HG03097 (cell line): ENCODE measurements at regions not wholly inside any gene's neighbourhood (a gene's known extent, or its start where the extent isn't known, plus 50 kb on each side); places are given as distances from the start of the nearest gene placed in this dataset.
"Not testable (repeated sequence)": the region's sequence is repeated elsewhere in the genome, so short reads cannot be mapped to it uniquely, and the experiment has no call there.

Experiments
- ATAC-seq: cut with Tn5 transposase; IDR thresholded peaks from one replicate; pipeline ENCODE4 v1.9.1; 2021; ENCODE audit not compliant: unreplicated experiment, low FRiP score

DNA sequence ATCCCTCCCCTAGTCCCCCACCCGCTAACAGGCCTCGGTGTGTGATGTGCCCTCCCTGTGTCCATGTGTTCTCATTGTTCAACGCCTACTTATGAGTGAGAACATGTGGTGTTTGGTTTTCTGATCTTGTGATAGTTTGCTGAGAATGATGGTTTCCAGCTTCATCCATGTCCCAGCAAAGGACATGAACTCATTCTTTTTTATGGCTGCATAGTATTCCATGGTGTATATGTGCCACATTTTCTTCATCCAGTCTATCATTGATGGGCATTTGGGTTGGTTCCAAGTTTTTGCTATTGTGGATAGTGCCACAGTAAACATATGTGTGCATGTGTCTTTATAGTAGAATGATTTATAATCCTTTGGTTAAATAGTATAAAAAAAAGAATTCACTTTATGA lies 380.9 kb upstream of the ST8SIA4 start:
- ATAC-seq = not testable (repeated sequence)

DNA sequence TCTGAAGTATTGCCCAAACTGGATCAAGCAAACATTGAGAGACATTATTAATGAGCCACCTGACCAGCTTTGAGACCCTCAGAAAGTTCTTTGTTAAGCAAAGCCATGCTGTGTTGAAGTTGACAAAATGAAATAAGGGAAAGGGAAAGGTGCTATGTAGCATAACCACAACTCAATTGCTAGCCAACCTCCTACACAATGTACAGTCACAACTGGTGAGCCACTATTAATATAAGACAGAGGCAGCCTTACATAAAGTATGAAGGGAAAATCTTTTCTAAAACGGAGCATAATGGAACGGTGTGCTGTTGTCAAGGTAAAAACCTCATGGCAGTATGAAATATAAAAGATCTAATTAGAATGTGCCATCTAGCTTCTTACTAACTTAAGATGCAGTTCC lies 375.8 kb upstream of the ST8SIA4 start:
- no peak for ATAC-seq

DNA sequence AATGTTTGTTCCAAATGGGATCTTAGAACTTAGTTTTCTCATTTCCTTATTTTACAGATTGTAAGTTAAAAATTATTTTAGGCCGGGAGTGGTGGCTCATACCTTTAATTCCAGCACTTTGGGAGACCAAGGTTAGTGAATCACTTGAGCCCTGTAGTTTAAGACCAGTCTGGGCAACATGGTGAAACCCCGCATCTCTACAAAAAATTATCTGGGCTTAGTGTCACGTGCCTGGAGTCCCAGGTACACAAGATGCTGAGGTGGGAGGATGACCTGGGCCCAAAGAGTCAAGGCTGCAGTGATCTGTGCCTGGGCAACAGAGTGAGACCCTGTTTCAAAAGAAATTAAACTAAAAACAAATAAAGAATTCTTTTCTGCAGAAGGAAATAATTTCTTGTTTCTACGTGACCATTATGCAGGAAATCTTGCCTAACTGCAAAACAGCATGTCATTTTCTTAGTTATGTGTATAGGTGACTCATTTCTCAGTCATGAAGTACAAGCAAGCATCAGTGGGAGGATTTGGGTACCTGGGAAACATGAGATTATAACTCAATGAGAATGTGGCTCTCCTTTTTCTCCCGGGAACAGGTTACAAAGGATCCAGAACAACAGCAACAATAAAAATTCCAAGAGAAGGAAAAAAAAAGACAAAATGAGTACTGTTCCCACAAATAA lies 375.1 kb upstream of the ST8SIA4 start:
- no peak for ATAC-seq

DNA sequence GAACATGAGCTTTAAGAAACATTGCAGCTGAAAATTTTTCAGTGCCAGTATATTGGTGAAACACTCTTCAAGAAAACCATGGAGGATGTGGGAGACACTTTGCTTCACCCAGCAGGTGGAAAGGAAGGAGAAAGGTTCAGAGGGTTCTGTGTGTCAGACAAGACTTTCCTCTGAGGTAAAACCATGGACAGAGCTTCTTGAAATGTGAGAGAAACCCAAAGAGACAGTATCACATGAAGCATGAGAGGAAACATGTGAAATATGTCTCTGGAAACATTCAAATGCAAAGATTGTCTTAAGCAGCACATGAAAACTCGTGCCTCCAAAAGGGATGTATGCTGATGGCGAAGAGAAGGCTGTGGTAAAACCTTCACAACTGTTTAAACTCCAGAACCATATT lies 368.9 kb upstream of the ST8SIA4 start:
- ATAC-seq = no peak

DNA sequence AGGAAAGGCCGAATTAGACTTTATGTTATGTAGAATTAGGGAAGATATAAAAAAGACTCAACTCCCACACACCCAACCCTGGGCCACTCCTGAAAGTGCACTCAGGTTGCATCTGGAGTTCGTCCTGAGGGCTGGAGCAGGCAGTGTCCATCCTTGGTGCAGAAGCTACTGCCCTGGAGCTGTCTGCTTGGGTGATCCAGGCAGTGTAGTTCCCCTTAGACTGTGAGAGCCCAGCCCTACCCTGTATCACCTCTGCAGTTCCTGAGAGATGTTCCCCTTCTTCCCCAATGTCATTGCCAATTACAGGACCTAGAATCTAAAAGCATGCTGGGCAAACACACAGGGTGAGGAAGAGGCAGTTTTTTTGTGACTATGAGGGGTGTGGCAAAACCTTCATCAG lies 368.3 kb upstream of the ST8SIA4 start:
- no peak for ATAC-seq

DNA sequence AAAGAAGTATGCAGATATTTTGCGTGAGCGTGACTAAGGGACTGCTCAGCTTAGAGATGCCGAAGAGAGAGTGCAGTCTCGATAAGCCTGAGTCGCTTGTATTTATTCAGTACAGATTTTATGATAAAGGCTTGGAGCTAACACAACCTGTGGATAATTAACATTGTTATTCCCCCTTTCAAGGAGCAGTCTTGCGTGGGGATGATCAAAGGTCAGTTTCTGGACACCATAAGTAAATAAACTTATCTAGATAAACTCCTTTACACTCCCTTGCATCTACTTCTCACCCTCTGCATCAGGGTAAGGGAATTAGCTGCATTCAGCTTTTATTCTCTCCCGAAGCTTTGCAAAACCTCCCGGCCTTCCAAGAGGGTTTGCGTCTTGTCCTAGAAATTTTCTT lies 357.8 kb upstream of the ST8SIA4 start:
- no peak for ATAC-seq

DNA sequence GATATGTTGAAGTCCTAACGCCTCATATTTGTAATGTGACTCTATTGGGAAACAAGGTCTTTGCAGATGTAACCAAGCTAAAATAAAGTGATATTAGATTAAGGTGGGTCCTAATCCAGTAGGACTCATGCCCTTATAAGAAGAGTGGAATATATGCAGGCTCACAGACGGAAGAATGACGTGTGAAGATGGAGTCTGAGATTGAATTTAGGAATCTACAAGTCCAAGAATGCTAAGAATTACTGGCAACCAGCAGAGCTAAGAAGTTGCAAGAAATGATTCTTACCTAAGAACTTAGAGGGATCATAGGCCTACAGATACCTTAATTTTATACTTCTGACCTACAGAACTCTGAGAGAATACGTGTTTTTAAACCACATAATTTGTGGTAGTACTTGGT lies 350.0 kb upstream of the ST8SIA4 start:
- no peak for ATAC-seq

DNA sequence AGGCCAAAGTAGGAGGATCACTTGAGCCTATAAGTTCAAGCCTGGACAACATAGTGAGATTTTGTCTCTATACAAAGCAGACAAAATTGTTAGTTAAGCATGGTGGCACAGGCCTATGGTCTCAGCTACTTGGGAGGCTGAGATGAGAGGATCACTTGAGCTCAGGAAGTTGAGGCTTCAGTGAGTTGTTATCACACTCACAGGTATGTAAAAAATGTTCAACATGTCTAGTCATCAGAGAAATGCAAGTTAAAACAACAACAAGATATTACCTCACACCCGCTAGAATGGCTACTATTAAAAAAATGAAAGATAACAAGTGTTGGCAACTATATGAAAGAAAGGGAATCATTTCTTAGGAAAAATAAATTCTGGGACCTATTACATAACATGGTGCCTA lies 341.5 kb upstream of the ST8SIA4 start:
- no peak for ATAC-seq

DNA sequence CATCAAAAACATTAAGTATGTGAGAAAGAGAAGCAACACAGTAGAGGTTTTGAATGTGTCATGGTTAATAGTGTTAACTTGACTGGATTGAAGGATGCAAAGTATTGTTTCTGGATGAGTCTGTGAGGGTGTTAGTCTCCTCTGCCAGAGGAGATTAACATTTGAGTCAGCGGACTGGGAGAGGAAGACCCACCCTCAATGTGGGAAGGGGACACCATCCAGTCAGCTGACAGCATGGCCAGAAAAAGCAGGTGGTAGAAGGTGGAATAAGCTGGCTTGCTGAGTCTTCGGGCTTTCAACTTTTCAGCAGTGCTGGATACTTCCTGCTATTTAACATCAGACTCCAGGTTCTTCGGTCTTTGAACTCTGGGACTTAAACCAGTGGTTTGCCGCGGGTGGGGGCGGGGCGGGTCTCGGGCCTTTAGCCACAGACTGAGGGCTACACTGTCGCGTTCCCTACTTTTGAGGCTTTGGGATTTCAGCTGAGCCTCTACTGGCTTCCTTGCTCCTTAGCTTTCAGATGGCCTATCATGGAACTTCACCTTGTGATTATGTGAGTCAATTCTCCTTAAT lies 309.9 kb upstream of the ST8SIA4 start:
- no peak for ATAC-seq

DNA sequence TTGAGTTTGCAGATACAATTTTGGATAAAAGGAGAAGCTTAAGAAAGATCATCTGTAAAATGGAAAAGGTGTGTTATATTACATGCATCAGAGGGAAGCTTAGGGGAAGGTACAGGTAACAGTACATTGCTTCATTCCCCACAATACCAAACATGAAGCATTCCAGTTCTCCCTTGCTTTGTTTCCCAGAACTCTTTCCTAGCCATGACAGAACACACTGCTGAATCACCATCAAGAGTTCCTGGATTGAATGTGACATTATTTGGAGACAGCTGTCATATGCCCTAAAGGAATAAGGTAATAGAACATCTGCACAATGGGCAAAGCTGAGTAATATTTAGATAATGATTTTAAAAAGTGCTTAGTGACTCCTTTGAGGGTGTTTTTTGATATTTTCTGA lies 303.5 kb upstream of the ST8SIA4 start:
- no peak for ATAC-seq

DNA sequence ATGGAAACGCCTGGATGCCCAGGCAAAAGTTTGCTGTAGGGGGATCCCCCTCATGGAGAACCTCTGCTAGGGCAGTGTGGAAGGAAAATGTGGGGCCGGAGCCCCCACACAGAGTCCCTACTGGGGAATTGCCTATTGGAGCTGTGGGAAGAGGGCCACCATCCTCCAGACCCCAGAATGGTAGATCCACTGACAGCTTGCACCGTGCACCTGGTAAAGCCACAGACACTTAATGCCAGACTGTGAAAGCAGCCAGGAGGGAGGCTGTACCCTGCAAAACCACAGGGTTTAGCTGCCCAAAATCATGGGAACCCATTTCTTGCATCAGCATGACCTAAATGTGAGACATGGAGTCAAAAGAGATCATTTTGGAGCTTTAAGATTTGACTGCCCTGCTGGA lies 302.0 kb upstream of the ST8SIA4 start:
- not testable (repeated sequence) for ATAC-seq

DNA sequence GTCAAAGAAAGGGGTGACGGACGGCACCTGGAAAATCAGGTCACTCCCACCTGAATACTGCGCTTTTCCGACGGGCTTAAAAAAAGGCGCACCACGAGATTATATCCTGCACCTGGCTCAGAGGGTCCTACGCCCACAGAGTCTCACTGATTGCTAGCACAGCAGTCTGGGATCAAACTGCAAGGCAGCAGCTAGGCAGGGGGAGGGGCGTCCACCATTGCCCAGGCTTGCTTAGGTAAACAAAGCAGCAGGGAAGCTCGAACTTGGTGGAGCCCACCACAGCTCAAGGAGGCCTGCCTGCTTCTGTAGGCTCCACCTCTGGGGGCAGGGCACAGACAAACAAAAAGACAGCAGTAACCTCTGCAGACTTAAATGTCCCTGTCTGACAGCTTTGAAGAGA lies 277.3 kb upstream of the ST8SIA4 start:
- not testable (repeated sequence) for ATAC-seq

DNA sequence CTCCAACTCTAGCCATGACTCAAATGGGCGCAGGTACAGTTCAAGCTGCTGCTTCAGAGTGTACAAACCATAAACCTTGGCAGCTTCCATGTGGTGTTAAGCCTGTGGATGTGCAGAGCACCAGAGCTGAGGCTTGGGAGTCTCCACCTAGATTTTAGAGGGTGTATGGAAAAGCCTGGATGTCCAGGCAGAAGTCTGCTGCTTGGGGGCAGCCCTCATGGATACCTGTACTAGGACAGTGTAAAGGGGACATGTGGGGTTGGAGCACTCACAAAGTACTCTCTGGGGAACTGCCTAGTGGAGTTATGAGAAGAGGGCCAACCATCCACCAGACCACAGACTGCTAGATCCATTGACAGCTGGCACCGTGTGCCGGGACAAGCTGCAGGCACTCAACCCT lies 273.5 kb upstream of the ST8SIA4 start:
- no peak for ATAC-seq

DNA sequence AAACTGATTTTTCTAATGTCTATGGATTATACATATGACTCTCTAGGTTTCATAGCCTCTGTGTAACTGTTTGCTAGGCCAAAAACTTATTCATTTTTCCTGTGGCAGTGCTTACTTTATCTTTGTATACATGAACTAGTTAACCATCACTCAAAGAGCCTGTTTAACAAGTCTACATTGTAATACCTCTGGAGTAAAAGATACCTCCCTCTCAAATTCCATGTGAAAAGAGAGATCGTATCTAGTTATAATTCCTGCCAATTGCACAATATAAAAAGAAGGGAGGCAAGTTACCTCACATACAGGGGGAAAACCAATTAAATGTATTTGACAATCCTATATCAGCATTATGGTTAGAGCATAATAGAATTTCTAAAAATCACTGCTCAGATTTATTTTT lies 271.9 kb upstream of the ST8SIA4 start:
- ATAC-seq = no peak

DNA sequence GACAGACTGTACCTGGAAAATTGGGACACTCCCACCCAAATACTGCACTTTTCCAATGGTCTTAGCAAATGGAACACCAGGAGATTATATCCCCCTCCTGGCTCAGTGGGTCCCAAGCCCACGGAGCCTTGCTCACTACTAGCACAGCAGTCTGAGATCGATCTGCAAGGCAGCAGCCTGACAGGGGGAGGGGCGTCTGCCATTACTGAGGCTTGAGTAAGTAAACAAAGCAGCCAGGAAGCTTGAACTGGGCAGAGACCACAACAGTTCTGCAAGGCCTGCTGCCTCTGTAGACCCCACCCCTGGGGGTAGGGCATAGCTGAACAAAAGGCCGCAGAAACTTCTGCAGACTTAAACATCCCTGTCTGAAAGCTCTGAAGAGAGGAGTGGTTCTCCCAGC lies 260.0 kb upstream of the ST8SIA4 start:
- ATAC-seq = no peak

DNA sequence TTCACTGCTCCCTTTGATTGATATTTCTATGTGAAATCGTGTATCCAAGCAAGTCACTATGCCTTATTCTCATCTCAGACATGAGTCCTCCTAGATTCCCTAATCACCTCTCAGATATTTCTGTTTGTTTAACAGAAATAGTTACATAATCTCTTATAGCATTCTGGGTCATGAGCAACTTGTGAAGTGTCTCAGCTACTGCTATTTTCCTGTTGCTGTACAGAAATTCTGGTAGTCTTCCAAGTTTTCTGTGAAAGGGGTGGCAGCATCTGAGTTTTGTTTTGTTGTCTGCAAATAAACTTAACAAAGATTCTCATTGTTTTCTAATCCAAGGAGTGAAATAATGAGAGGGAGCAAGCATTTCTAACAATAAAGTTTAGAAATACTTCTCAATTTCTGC lies 256.9 kb upstream of the ST8SIA4 start:
- no peak for ATAC-seq

DNA sequence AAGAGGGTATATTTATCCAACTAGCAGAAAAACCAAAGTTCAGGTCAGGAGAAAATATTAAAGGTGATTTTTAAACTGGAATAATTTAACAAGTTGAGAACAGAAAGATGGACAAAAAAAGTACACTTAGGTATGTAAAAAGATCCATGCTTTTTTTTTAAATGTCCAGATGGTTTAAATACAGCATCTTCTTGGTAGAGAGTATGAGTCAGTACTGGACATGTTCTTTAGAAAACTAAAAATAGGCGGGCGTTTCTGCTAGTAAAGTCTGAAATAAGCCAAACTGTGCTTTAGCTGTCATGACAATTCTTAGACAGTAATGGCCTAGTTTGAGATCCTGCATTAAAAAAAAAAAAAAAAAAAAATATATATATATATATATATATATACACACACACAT lies 255.9 kb upstream of the ST8SIA4 start:
- ATAC-seq = no peak

DNA sequence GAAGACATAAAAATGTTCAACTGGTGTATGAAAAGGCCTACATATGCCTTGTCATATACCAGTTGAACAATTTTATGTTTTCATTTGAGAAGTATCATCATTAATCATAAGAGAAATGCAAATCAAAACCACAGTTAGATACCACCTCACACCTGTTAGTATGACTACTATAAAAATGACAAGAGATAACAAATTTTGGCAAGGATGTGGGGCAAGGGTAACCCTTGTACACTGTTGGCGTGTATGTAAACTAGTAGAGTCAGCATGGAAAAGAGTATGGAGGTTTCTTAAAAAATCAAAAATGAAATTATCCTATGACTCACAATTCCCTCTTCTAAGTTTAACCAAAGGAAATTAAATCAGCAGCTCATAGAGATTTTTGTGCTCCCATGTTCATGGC lies 250.4 kb upstream of the ST8SIA4 start:
- no peak for ATAC-seq

DNA sequence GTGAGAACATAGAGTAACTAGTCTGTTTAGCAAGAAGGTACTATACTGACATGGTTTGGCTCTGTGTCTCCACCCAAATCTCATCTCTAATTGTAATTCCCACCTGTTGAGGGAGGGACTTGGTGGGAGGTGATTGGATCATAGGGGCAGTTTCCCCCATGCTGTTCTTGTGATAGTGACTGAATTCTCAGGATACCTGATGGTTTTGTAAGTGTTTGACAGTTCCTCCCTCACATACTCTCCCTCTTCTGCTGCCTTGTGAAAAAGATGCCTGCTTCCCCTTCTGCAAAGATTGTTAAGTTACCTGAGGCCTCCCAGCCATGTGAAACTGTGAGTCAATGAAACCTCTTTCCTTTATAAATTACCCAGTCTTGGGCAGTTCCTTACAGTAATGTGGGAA lies 240.4 kb upstream of the ST8SIA4 start:
- ATAC-seq = no peak

DNA sequence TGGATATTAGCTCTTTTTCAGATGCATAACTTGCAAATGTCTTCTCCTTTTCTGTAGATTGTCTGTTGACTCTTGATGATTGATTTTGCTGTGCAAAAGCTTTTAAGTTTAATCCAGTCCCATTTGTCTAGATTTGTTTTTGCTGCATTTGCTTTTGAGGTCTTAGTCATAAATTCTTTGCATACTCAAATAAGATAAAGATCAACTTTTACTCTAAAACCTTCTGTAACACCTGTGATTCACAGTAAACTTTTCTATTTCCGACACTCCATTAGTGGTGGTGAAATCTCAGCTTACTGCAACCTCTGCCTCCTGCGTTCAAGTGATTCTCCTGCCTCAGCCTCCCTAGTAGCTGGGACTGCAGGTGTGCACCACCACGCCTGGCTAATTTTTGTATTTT lies 239.0 kb upstream of the ST8SIA4 start:
- no peak for ATAC-seq

DNA sequence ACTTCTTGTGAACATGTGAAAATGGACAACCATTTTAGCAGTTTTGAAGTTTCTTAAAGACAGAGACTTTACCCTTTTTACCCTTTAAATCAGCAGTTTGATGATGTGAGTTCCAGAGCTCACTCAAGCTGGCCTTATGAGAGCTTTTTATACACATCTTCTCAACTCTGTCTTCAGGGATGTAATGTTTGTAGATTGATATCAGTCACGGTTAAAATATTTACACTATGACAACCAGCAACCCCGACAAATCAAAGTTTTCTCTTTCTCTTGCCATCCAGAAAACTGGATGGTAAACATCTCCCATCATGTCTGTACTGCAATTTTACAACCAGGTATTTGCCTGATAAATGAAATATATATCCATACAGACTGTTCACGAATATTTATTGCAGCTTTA lies 233.4 kb upstream of the ST8SIA4 start:
- ATAC-seq = no peak

DNA sequence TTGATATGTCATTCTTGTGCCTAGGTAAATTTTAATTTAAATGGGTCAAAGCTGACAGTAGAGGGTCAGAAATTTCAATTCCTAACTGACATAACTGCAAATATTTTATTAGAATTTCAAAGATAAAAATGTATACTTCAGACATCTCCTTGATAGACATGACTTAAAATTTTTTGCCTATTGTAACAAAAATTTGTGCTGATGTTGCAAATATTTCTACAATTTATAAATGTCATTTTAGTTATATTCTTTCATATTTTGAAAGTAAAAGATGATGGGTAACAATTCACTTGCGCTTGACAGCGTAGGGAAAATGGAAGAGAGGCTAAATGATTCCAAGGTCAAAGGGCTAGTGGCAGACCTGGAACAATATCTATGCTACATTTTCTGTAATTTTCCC lies 220.3 kb upstream of the ST8SIA4 start:
- ATAC-seq = no peak

DNA sequence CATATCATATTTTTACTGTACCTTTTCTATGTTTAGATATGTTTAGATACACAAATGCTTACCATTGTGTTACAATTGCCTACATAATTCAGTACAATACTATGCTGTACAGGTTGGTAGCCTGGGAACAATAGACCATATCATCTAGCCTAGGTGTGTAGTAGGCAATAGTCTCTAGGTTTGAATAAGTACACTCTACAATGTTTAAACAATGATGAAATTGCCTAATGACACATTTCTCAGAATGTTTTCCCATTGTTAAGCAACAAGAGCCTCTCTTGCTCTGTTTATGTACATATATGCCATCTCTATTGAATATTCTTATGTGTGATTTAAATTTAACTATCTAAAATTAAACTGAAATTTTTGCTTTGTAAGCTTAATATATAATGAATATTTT lies 209.6 kb upstream of the ST8SIA4 start:
- no peak for ATAC-seq
